ENCODE measurements at regions not wholly inside any gene's neighbourhood (a gene's known extent, or its start where the extent isn't known, plus 50 kb on each side); places are given as distances from the start of the nearest gene placed in this dataset.

DNA sequence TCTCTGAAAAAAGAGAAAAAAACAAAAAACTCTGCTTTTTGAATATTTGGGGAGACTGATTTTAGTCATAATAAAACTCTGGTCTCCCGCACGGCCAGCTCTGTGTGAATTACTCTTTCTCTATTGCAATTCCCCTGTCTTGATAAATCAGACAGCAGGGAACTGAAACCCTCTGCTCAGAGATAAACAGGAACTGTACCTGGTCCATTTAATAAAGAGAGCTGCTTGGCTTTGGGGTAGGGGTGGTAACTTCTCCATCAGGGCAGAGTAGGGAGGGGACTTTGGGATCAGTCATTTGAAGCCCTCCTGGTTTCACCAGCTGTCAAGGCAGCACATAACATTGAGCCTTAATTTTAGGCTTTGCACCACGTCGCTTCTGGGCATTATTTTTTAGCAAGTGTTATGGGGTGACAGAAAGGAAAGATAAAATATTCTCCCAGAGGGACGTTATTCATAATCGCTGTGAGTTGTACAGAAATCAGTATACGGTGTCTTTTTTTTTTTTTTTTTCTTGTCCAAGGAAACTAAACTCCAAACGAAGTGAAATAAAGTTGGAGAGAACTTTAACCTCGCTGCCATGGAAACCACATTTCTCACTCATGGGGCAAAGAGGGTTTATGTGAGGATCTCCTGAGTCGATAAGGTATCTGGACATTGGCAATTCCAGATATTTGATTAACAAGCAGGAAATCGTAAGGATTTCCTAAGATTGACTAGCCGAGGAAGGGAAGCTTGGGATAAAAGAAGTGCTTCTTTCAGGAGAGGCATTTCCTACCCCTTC is 99.0 kb upstream of the MRI1 start:
- TF ChIP-seq, protein P1, sequence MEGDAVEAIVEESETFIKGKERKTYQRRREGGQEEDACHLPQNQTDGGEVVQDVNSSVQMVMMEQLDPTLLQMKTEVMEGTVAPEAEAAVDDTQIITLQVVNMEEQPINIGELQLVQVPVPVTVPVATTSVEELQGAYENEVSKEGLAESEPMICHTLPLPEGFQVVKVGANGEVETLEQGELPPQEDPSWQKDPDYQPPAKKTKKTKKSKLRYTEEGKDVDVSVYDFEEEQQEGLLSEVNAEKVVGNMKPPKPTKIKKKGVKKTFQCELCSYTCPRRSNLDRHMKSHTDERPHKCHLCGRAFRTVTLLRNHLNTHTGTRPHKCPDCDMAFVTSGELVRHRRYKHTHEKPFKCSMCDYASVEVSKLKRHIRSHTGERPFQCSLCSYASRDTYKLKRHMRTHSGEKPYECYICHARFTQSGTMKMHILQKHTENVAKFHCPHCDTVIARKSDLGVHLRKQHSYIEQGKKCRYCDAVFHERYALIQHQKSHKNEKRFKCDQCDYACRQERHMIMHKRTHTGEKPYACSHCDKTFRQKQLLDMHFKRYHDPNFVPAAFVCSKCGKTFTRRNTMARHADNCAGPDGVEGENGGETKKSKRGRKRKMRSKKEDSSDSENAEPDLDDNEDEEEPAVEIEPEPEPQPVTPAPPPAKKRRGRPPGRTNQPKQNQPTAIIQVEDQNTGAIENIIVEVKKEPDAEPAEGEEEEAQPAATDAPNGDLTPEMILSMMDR (IDR thresholded peaks at IDR 0.05; ENCODE audit: borderline replicate concordance, extremely low read depth, low read length, poor library complexity, severe bottlenecking), result no peak
- TF ChIP-seq EZH2 (IDR thresholded peaks at IDR 0.05; ENCODE audit: borderline replicate concordance, low read depth, low read length, severe bottlenecking), result no peak
